MM.1S (cell line): ENCODE measurements at regions not wholly inside any gene's neighbourhood (a gene's known extent, or its start where the extent isn't known, plus 50 kb on each side); places are given as distances from the start of the nearest gene placed in this dataset.

Experiments
- EZH2 ChIP-seq: fragments of 300-600 bp; sonication (generic); optimal IDR thresholded peaks from 2 replicates; pipeline ENCODE3; 2017; ENCODE audit warnings: low read depth, mild to moderate bottlenecking, antibody characterized with exemption, low read length, mixed read lengths
- EZH2phosphoT487 ChIP-seq: fragments of 300-600 bp; sonication (generic); IDR thresholded peaks from 2 replicates; pipeline ENCODE4 v1.6.1; 2018; ENCODE audit warnings: antibody characterized with exemption, low read length
- TF ChIP-seq, protein P1 (sequence below): fragments of 300-600 bp; sonication (generic); IDR thresholded peaks from 2 replicates; pipeline ENCODE4 v1.5.1; 2016; ENCODE audit warnings: antibody characterized with exemption, low read length, mixed read lengths

DNA sequence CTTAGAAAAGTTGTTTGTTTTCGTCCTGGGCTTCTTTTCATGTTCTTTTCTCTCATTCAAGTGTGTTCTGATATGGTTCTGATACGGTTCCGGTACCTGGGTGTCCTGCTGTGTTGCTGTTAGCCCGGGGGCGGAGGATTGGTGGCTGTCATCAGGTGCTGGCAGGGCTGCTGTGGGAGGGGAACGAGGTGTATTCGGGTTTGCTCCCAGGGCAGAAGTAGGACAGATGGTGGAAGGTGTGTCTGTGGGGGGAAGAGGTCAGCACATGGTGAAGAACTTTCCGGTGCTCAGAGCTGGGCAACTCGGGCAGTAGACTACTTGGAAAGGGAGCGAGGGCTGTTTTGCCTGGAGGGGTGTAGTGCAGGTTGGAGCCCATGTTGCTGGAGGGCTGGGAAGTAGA lies 70.2 kb downstream of the SLC25A47 start:
- TF ChIP-seq EZH2: no peak
- TF ChIP-seq, protein P1, sequence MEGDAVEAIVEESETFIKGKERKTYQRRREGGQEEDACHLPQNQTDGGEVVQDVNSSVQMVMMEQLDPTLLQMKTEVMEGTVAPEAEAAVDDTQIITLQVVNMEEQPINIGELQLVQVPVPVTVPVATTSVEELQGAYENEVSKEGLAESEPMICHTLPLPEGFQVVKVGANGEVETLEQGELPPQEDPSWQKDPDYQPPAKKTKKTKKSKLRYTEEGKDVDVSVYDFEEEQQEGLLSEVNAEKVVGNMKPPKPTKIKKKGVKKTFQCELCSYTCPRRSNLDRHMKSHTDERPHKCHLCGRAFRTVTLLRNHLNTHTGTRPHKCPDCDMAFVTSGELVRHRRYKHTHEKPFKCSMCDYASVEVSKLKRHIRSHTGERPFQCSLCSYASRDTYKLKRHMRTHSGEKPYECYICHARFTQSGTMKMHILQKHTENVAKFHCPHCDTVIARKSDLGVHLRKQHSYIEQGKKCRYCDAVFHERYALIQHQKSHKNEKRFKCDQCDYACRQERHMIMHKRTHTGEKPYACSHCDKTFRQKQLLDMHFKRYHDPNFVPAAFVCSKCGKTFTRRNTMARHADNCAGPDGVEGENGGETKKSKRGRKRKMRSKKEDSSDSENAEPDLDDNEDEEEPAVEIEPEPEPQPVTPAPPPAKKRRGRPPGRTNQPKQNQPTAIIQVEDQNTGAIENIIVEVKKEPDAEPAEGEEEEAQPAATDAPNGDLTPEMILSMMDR: no peak
- TF ChIP-seq EZH2phosphoT487: no peak
